Left ventricle myocardium superior (tissue), 1 donor: ENCODE measurements at regions not wholly inside any gene's neighbourhood (a gene's known extent, or its start where the extent isn't known, plus 50 kb on each side); places are given as distances from the start of the nearest gene placed in this dataset.

Experiments
- ATAC-seq: fragments of 200-7000 bp; cut with Tn5 transposase; one replicate; pipeline ENCODE4 v1.9.1; 2020; ENCODE audit warnings: mild to moderate bottlenecking, moderate library complexity
- DNase-seq: peaks from one replicate; pipeline ENCODE4 v3.0.0-alpha.2; 2020
- intact Hi-C: fragments of 100-400 bp; cut with micrococcal nuclease; formaldehyde crosslinking; loops from one replicate; pipeline ENCODE4 v1.11.0; 2022
- donor health status: DM: no; HTN: yes; CAD: no; lungs with severe emphysema.

DNA sequence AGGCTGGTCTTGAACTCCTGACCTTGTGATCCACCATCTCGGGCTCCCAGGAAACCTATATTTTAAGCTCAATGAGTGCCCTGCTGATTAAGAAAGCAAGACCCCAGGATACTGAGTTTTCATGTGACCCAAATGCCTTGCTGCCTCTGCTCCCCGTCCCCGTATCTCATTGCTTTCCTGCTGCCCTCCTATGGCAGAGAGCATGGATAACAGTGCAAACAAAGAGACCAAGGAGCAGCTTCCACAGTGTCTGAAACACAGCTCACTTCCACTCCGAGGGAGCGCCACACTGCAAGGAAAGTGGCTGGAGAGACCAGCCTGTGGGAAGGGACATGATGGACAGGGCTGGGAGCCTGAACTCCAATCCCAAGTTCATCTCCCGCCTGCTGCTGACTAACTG is 246.8 kb downstream of the TMEM182 start:
- DNase-seq, result no peak
- no peak for ATAC-seq
- intact Hi-C loops, result no loop called here

DNA sequence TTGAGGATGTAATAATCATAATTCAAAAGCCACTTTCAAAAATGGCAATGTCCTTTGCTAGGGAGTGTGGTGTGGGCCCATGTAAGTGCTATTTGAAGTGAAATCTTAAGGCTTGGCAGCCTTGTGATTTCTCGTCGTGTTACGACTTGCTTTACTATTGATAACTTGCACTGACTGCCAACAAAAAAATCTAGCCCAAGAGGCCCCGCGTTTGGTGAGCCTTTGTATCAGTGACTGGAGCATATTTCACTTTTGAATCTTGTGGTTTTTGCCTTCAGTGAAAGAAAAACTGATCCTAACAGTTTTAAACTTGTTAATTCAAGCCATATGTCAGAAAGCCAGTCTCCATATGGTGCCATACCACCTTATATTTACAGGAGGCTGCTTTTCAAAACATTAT is 248.0 kb downstream of the TMEM182 start:
- intact Hi-C loops, result no loop called here
- ATAC-seq, result no peak

DNA sequence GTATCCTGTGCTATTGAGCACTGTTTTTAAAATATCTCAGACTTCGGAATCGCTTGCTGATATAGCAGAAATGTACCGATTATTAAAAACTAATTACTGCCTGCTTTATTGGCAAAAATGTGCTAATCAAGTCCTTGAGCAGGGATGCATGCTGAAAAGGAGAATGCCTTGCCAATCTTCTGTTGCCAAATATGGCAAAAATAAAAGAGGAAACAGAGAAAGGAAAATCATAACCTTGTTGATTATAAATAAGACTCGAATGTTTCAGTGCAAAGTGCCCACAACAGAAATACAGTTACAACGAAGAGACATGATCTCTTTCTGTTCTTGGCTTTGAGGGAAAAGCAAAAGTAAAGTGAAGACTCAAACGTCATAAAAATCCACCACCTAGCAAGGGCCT is 248.5 kb downstream of the TMEM182 start:
- DNase-seq (no peak), ATAC-seq (no peak)
- intact Hi-C loops, result no loop called here

More for the DNA sequence above, 248.0 kb downstream of the TMEM182 start:
- no peak for DNase-seq

DNA sequence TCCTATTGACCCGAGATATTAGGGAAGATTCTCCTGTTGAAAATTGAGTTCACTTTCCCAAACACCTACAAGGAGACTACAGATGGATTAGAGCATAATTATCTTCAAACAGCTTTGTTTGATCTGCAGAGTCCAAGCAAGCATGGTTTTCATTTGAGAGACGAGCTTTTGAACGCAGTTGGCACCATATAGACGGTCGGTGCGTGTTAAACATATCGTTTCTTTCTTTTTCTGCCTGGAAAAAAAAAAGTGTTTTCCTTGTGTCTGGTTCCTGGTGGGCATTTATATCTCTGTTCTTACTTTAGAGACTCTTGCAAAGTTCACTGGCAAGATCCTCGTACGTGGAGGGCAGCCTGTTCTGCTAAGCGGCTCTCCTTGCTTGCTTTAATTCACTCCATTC is 248.9 kb downstream of the TMEM182 start:
- ATAC-seq (no peak), DNase-seq (no peak)
- intact Hi-C loops, result no loop called here

DNA sequence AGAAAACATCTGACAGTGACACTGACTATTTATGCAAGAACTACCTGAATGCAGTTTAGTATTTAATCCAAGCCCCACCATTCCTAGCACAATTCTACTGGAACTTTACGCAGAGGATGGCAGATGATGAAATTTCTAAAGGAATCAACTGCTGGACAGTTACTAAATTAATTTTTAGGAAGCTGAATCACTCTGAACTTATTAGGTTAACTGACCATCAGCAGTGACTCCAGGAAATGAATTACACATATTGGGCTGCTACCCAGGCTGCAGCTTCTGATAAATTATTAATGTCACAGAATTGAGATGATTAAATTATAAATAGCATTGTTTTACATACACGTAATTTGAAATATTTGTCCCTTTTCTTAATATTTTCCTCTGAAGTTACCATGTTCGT is 250.8 kb downstream of the TMEM182 start:
- intact Hi-C loops, result no loop called here

DNA sequence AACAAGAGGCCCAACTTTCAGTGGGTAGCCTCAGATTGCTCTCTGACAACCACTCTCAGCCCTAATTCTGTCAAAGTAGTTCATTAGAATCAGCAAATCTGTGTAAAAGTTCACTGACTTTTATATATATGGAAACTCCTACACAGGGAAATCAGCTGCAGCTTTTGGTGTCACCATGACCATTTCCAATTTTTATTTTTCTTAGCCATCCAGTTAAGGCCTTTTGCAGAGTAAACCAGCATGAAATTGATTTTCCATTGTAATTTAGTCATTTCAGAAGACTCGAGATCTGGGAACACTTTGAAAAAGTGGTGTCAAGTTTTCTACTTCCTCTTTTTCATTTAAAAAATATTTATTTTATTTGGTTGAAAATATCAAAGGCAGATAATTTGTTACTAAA is 263.2 kb downstream of the TMEM182 start:
- no peak for ATAC-seq
- intact Hi-C loops, result no loop called here
- no peak for DNase-seq

More for the DNA sequence above, 250.8 kb downstream of the TMEM182 start:
- no peak for DNase-seq
- no peak for ATAC-seq

DNA sequence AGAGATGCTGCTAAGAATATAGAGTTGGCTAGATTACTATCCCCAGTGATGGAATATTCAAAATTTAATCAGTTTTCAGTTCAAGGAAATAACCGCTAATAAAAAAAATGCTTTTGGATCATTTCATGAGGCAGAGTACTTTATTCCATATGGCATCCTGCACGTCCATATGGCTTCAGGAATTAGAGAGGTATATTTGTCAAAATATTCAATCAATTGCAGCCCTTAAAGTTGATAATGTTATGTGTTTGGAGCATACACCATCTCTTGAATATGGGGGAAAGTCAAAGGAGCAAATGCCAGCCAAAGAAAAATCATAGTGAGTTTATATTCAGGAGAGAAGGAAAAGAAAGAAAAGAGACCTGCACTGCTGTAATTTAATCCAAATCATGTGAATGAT is 266.4 kb downstream of the TMEM182 start:
- ATAC-seq, result no peak
- no peak for DNase-seq
- intact Hi-C loops, result no loop called here
